ENCODE measurements at regions not wholly inside any gene's neighbourhood (a gene's known extent, or its start where the extent isn't known, plus 50 kb on each side); places are given as distances from the start of the nearest gene placed in this dataset.
A peak's percentile ranks its signal among the peaks of the same experiment; 100 is the strongest.

- DNase-seq: peak in 1 of 2 experiments; percentile 35
- Histone ChIP-seq H3K9me3 (ENCODE audit: insufficient read depth, low read depth) (no peaks in the 10 kb centered on the region), H3K27ac (no peak overlapping the region), H3K36me3 (ENCODE audit: low read depth) (no peaks in the 10 kb centered on the region), H4K20me1 (ENCODE audit: insufficient read depth) (no peaks in the 10 kb centered on the region), H3K9me2 (ENCODE audit: insufficient read depth) (no peaks in the 10 kb centered on the region; the same call in 1 of the 2 replicates), H3K79me2 (ENCODE audit: low read depth) (no peaks in the 10 kb centered on the region), H3K27me3 (ENCODE audit: insufficient read depth, low read depth) (no peaks in the 10 kb centered on the region), H3F3A (ENCODE audit: insufficient read depth, low read depth) (no peaks in the 10 kb centered on the region), H3K4me1 (replicated peaks; ENCODE audit: insufficient read depth) (no peaks in the 10 kb centered on the region), H3K4me3 (no peak overlapping the region), H3K4me2 (no peak overlapping the region), H2AFZ (no peak overlapping the region)
- CTCF ChIA-PET: no interaction called here
- intact Hi-C loops (cut with micrococcal nuclease; ENCODE audit: unreplicated experiment): no loop called here
- no TSS peak for BruUV-seq (replicated peaks)
- POLR2A ChIA-PET (ENCODE audit: unreplicated experiment): no interaction called here
- TF ChIP-seq EZH2 (IDR thresholded peaks at IDR 0.05; ENCODE audit: low read depth) (no peak), CTCF (conservative IDR thresholded peaks at IDR 0.05) (no peak)
These were observed 119.3 kb downstream of the ZNF330 start for GRCh38 chr4:141339966-141340365.

GRCh38 chr4:141340458-141340857 lies 119.8 kb downstream of the ZNF330 start:
- CTCF ChIA-PET: no interaction called here
- intact Hi-C loops (cut with micrococcal nuclease; ENCODE audit: unreplicated experiment): no loop called here

GRCh38 chr4:141346144-141346543 lies 125.4 kb downstream of the ZNF330 start:
- H3K27ac ChIP-seq: no peak overlapping the region
- no peaks in the 10 kb centered on the region for H3F3A ChIP-seq (ENCODE audit: insufficient read depth, low read depth)
- H3K4me3 ChIP-seq: no peak overlapping the region
- no peaks in the 10 kb centered on the region for H3K36me3 ChIP-seq (ENCODE audit: low read depth)
- TF ChIP-seq EZH2 (IDR thresholded peaks at IDR 0.05; ENCODE audit: low read depth) (no peak), CTCF (conservative IDR thresholded peaks at IDR 0.05) (peak; percentile 62)
- no peaks in the 10 kb centered on the region for H3K9me3 ChIP-seq (ENCODE audit: insufficient read depth, low read depth)
- ChIA-PET CTCF (interaction anchor here (0.6 to 1.4 kb wide), 4 partner anchors 40 to 1639 kb away, joined by 3 to 4 read pairs (median 3); no protein-coding TSS in a partner anchor), POLR2A (ENCODE audit: unreplicated experiment) (interaction anchor here (0.7 kb wide), 1 partner anchor 860 kb away, joined by 5 read pairs; no protein-coding TSS in a partner anchor)
- H4K20me1 ChIP-seq (ENCODE audit: insufficient read depth): no peaks in the 10 kb centered on the region
- DNase-seq: no peak
- no peaks in the 10 kb centered on the region for H3K27me3 ChIP-seq (ENCODE audit: insufficient read depth, low read depth)
- no peak overlapping the region for H3K4me2 ChIP-seq
- H3K9me2 ChIP-seq (ENCODE audit: insufficient read depth): no peaks in the 10 kb centered on the region
- intact Hi-C loops (cut with micrococcal nuclease; ENCODE audit: unreplicated experiment): loop anchor here (1.0 kb wide), 1 partner anchor 1501 kb away; no protein-coding TSS in a partner anchor
- no TSS peak for BruUV-seq (replicated peaks)
- H3K79me2 ChIP-seq (ENCODE audit: low read depth): no peaks in the 10 kb centered on the region
- H2AFZ ChIP-seq: no peak overlapping the region
- H3K4me1 ChIP-seq (replicated peaks; ENCODE audit: insufficient read depth): peaks cover 9% of the 10 kb centered on the region

More at GRCh38 chr4:141340458-141340857, 119.8 kb downstream of the ZNF330 start:
- no TSS peak for BruUV-seq (replicated peaks)
- Histone ChIP-seq H4K20me1 (ENCODE audit: insufficient read depth) (no peaks in the 10 kb centered on the region), H3K4me2 (no peak overlapping the region), H3K9me2 (ENCODE audit: insufficient read depth) (no peaks in the 10 kb centered on the region), H3K4me3 (no peak overlapping the region), H3K79me2 (ENCODE audit: low read depth) (no peaks in the 10 kb centered on the region), H3F3A (ENCODE audit: insufficient read depth, low read depth) (no peaks in the 10 kb centered on the region), H3K9me3 (ENCODE audit: insufficient read depth, low read depth) (no peaks in the 10 kb centered on the region), H3K27ac (no peak overlapping the region), H3K36me3 (ENCODE audit: low read depth) (no peaks in the 10 kb centered on the region), H2AFZ (no peak overlapping the region), H3K27me3 (ENCODE audit: insufficient read depth, low read depth) (no peaks in the 10 kb centered on the region), H3K4me1 (replicated peaks; ENCODE audit: insufficient read depth) (no peaks in the 10 kb centered on the region)
- no peak for TF ChIP-seq CTCF (conservative IDR thresholded peaks at IDR 0.05)
- no peak for TF ChIP-seq EZH2 (IDR thresholded peaks at IDR 0.05; ENCODE audit: low read depth)
- POLR2A ChIA-PET (ENCODE audit: unreplicated experiment): no interaction called here
- no peak for DNase-seq
